ENCODE measurements at regions not wholly inside any gene's neighbourhood (a gene's known extent, or its start where the extent isn't known, plus 50 kb on each side); places are given as distances from the start of the nearest gene placed in this dataset.

DNA sequence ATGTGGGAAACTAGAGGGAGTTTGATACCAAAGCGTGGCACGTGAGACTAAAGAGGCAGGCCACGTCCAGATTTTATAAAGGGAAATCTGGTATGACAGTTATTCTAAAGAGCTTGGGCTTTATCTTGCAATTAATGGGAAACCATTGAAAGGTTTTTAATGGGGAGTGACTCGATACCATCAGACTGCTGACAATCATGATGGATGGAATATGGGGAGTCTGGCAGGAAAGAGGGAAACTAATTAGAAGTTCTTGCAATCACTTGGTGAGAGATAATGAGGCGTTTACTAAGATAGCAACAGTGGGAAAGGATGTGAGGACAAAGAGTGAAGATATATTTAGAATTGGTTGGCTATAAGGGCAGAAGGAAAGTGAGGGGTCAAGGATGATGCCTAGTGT is 94.0 kb downstream of the MBL2 start:
- TF ChIP-seq, protein P1, sequence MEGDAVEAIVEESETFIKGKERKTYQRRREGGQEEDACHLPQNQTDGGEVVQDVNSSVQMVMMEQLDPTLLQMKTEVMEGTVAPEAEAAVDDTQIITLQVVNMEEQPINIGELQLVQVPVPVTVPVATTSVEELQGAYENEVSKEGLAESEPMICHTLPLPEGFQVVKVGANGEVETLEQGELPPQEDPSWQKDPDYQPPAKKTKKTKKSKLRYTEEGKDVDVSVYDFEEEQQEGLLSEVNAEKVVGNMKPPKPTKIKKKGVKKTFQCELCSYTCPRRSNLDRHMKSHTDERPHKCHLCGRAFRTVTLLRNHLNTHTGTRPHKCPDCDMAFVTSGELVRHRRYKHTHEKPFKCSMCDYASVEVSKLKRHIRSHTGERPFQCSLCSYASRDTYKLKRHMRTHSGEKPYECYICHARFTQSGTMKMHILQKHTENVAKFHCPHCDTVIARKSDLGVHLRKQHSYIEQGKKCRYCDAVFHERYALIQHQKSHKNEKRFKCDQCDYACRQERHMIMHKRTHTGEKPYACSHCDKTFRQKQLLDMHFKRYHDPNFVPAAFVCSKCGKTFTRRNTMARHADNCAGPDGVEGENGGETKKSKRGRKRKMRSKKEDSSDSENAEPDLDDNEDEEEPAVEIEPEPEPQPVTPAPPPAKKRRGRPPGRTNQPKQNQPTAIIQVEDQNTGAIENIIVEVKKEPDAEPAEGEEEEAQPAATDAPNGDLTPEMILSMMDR (IDR thresholded peaks at IDR 0.05) = no peak
- TF ChIP-seq POLR2A (IDR thresholded peaks at IDR 0.05) = no peak
